ENCODE measurements at regions not wholly inside any gene's neighbourhood (a gene's known extent, or its start where the extent isn't known, plus 50 kb on each side); places are given as distances from the start of the nearest gene placed in this dataset.

DNA sequence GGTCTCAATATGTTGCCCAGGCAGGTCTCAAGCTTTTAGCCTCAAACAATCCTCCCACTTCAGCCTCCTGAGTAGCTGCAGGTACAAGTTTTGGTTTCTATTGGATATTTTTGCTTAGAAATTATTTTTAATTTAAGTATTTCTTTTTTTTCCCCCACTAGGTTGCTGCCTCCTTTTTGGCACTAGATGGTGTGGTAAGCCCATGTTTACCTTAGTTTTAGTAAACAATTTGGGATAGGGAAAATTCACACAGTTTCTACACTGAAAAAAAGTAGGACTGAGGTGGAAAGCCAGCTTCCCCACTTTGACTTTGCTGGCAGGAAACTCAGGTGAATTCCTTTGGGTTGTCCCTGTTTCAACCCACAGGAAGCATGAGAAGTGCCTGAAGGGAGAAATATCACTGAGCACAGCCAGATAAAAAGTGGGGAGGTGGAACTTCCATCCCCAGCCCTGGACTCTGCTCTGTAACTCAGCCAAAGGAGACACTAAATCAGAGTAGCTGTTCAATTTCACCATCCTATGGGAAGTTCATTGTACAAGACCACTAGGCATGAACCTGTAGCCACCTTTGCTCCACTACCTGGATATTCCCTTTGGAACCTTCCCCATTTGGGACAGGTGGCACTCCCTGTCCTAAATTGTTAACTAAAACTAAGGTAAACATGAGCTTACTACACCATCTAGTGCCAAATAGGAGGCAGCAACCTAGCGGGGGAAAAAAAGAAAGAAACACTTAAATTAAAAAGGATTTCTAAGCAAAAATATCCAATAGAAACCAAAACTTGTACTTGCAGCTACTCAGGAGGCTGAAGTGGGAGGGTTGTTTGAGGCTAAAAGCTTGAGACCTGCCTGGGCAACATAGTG is 154.4 kb upstream of the FAT3 start:
- TF ChIP-seq POLR2AphosphoS5 (IDR thresholded peaks at IDR 0.05; ENCODE audit: low read depth, low read length) (no peak), TAF1 (IDR thresholded peaks at IDR 0.05; ENCODE audit: borderline replicate concordance, insufficient read depth, low read length) (no peak), FOXP2 (optimal IDR thresholded peaks at IDR 0.05; ENCODE audit: borderline replicate concordance, extremely low read depth, extremely low read length, insufficient read depth) (no peak)
- TF ChIP-seq, protein P1, sequence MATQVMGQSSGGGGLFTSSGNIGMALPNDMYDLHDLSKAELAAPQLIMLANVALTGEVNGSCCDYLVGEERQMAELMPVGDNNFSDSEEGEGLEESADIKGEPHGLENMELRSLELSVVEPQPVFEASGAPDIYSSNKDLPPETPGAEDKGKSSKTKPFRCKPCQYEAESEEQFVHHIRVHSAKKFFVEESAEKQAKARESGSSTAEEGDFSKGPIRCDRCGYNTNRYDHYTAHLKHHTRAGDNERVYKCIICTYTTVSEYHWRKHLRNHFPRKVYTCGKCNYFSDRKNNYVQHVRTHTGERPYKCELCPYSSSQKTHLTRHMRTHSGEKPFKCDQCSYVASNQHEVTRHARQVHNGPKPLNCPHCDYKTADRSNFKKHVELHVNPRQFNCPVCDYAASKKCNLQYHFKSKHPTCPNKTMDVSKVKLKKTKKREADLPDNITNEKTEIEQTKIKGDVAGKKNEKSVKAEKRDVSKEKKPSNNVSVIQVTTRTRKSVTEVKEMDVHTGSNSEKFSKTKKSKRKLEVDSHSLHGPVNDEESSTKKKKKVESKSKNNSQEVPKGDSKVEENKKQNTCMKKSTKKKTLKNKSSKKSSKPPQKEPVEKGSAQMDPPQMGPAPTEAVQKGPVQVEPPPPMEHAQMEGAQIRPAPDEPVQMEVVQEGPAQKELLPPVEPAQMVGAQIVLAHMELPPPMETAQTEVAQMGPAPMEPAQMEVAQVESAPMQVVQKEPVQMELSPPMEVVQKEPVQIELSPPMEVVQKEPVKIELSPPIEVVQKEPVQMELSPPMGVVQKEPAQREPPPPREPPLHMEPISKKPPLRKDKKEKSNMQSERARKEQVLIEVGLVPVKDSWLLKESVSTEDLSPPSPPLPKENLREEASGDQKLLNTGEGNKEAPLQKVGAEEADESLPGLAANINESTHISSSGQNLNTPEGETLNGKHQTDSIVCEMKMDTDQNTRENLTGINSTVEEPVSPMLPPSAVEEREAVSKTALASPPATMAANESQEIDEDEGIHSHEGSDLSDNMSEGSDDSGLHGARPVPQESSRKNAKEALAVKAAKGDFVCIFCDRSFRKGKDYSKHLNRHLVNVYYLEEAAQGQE (IDR thresholded peaks at IDR 0.05; ENCODE audit: insufficient read depth in 1 of 2, low read depth in 2 of 2, low read length in 2 of 2): no peak

DNA sequence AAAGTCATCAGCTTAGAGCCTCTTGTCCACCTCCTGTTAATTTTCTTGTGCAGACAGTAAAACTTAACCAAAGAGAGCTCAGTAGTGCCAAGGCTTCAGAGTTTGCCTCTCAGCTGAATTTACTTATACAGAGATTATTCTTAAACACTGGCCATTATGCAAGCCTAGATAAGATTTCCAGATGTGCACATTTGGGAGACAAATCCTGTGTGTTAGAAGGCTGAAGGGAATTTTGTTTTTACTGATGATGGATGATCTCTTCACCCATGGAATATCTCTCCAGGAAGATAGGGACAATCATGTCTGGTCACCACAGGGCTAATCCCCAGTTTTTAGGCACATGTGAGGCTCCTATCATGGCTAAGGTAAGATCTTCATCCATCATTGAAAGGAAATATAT is 157.6 kb upstream of the FAT3 start:
- TF ChIP-seq TAF1 (IDR thresholded peaks at IDR 0.05; ENCODE audit: borderline replicate concordance, insufficient read depth, low read length): no peak
- no peak for TF ChIP-seq POLR2AphosphoS5 (IDR thresholded peaks at IDR 0.05; ENCODE audit: low read depth, low read length)
- TF ChIP-seq FOXP2 (optimal IDR thresholded peaks at IDR 0.05; ENCODE audit: borderline replicate concordance, extremely low read depth, extremely low read length, insufficient read depth): no peak
- TF ChIP-seq, protein P1 (IDR thresholded peaks at IDR 0.05; ENCODE audit: insufficient read depth in 1 of 2, low read depth in 2 of 2, low read length in 2 of 2): no peak
- no peak for TF ChIP-seq SIN3A (IDR thresholded peaks at IDR 0.05; ENCODE audit: borderline replicate concordance, insufficient read depth, low read length)

DNA sequence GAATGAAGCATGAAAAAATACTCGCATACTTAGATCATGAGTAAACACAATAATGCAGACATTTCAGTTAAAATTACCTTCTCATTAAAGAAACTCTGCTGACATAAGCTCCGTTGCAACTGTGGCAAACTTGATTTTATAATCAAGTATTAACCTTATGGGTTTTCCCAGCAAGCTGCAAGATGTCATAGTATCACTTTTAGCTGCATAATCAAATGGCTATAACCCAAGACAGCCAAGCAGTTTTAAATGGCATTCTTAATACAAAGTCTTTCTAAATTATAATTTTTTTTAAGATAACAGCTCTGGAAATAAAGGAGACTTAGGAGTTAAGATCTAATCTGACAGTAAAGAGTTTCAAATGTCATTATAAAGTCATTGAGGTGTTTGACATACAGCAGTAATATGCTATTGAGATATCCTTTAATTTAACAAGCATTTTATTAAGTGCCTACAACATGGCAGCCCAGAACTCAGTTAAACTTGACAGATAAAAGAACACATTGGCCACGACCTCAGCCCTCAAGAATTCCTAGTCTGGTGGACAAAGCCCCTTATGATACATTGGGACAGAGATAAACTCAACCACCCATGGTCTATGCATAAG is 163.1 kb upstream of the FAT3 start:
- TF ChIP-seq, protein P1 (IDR thresholded peaks at IDR 0.05; ENCODE audit: insufficient read depth in 1 of 2, low read depth in 2 of 2, low read length in 2 of 2): no peak
- TF ChIP-seq SIN3A (IDR thresholded peaks at IDR 0.05; ENCODE audit: borderline replicate concordance, insufficient read depth, low read length) (no peak), FOXP2 (optimal IDR thresholded peaks at IDR 0.05; ENCODE audit: borderline replicate concordance, extremely low read depth, extremely low read length, insufficient read depth) (no peak), TAF1 (IDR thresholded peaks at IDR 0.05; ENCODE audit: borderline replicate concordance, insufficient read depth, low read length) (no peak), POLR2AphosphoS5 (IDR thresholded peaks at IDR 0.05; ENCODE audit: low read depth, low read length) (no peak)

DNA sequence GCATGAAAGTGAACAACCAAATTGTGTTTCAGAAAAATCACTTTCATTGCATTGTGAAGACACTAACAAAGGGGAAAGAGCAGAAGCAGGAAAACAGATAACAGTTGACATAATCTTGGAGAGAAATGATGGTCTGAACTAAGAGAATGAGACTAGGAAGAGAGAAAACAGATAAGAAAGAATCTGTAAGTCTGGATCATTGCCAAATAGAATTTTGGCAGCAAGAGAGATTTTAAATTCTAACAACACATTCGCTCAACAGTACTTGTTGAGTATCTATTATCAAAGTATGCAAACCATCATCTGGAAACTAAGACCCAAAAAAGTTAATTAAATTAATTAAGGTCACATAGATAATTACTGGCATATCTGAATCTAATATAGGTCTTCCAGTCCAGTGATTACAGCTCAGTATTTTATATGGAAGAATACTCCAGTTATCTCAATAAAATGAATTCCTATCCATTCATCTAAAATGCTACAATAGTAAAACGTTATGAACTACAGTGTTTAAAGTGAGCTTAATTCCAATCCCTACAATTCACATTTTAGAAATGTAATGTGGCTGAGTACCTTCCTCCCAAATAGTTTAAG is 166.7 kb upstream of the FAT3 start:
- TF ChIP-seq SIN3A (IDR thresholded peaks at IDR 0.05; ENCODE audit: borderline replicate concordance, insufficient read depth, low read length) (no peak), POLR2AphosphoS5 (IDR thresholded peaks at IDR 0.05; ENCODE audit: low read depth, low read length) (no peak), TAF1 (IDR thresholded peaks at IDR 0.05; ENCODE audit: borderline replicate concordance, insufficient read depth, low read length) (no peak), FOXP2 (optimal IDR thresholded peaks at IDR 0.05; ENCODE audit: borderline replicate concordance, extremely low read depth, extremely low read length, insufficient read depth) (no peak)
- TF ChIP-seq, protein P1 (IDR thresholded peaks at IDR 0.05; ENCODE audit: insufficient read depth in 1 of 2, low read depth in 2 of 2, low read length in 2 of 2): no peak
